Muscle of back (tissue), 3 donors: ENCODE measurements at regions not wholly inside any gene's neighbourhood (a gene's known extent, or its start where the extent isn't known, plus 50 kb on each side); places are given as distances from the start of the nearest gene placed in this dataset.
"Not testable (repeated sequence)": the region's sequence is repeated elsewhere in the genome, so short reads cannot be mapped to it uniquely, and the experiment has no call there.

Experiments
- DNase-seq, 3 donors: peaks; one replicate each; pipeline versions ENCODE4 v3.0.0 to v3.0.0-alpha.2; 2013

DNA sequence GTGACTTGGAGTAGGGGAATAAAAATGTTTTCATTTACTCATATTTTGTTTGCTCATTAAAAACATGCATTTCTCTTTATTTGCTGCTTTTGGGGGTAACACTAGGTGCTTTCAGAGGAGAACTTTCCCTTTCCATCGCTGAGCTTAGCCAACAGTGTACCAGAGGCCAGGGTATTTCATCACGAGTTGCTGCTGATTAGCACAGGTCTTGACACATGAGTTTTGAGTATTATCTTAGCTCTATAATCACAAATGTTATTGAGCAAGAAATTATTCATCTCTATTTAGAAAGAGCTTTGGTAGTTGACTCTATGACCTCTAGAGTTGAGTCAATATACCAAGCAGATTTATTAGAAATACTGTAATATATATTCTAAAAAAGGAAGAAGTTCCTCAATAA, 375.9 kb downstream of the NXPH1 start:
- DNase-seq: no peak

DNA sequence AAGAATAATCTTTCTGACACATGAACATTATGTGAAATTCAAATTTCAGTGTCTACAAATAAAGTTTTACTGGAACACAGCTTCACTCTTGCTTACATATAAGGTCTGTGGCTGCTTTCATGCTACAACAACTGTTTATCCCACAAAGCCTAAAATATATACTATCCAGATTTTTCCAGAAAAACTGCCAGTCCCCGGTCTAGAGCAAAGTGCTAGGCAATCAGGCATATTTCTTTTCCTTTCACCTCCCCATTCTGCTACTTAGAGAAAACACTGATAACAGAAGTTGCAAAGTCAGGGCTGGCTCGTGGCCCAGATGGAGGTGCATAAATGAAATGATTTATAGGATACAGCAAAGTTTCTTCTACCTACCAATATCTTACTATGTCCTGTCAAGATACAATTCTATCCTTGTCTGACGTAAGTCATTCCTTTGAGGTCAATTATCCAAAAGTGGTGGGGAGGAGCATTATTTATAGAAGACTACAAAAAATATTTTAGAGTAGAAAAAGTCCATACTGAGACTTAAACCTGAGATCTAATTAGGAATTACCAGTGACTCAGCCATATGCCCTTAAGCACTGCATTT, 384.1 kb downstream of the NXPH1 start:
- DNase-seq: no peak

- no peak for DNase-seq
These were observed 385.0 kb downstream of the NXPH1 start for GRCh38 chr7:8818406-8818805.

DNA sequence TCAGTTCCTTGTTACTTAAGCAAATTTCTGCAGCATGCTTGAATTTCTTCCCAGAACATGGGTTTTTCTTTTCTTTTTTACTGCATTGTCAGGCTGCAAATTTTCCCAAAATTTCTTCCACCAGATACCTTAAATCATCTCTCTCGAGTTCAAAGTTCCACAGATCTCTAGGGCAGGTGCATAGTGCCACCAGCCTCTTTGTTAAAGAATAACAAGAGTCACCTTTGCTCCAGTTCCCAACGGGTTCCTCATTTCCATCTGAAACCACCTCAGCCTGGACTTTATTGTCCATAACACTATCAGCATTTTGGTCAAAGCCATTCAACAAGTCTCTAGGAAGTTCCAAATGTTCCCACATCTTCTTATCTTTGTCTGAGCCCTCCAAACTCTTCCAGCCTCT, 389.2 kb downstream of the NXPH1 start:
- DNase-seq: no peak

DNA sequence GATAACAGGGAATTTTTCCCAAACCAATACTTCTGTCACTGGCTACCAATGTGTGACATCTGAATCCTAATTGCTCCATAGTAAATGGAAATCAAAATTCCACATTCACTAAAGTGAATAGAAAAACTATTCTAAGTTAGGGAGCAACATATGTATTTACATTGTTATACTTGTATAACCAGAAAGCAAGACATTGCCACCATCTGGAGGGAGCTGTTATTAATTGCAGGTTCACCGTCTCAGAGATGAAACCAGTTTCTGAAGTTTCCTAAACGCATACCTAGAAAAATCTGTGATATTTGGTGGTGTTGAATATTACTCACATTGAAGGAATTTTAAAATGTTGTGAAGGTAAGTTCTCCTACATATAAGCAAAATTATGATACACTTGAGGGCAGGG, 390.1 kb downstream of the NXPH1 start:
- no peak for DNase-seq

DNA sequence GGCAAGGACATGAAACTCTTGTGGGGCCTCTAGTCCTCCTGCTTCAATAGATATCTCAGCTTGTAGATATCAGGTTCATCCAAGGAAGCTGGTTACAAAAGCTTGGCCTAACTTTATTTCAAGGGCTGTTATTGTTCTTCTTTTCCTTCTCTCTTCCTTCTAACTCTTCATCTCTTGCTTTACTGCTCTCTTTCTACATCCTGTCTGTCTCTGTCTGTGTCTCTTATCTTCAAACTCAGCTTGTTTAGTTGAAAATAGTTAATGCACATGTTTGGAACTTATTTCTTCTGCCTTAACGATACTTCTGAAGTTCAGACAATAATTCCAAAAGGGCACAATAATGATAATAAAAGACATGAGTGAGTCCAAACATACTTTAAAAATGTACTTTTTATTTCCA, 393.9 kb downstream of the NXPH1 start:
- no peak for DNase-seq

- DNase-seq: no peak
These were observed 395.7 kb downstream of the NXPH1 start for GRCh38 chr7:8829100-8829499.

DNA sequence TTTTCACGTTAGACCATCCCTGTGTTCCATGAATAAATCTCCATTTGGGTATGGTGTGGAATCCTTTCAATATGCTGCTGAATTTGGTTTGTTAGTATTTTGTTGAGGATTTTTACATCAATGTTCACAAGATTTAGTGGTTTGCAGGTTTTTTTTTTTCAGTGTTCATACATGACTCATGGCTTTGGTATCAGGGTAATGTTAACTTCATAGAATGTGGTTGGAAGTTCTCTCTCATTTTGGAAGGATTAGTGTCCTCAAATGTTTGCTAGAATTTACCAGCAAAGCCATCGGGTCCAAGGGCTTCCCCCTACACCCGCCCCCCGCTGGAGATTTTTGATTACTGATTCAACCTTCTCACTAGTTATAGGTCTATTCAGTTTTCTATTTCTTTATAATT, 398.0 kb downstream of the NXPH1 start:
- peak in 1 of 3 donors; percentile 13 for DNase-seq

DNA sequence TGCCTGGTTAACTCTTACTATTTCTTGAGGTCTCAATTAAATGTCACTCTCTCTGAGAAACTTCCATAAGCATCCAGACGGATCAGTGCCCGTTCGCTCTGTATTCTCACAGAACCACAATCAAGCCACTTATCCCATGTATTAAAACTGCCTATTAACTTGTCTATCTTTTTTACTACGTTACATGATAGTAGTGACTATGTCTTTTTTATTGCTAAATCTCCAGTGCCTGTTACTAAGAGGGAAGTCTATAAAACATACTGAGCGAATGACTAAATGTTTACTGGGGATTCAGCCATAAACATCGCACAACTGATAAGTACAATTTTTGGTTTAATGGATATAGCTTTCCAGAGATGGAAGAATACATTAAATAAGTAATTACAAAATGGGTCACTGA, 399.9 kb downstream of the NXPH1 start:
- no peak for DNase-seq

DNA sequence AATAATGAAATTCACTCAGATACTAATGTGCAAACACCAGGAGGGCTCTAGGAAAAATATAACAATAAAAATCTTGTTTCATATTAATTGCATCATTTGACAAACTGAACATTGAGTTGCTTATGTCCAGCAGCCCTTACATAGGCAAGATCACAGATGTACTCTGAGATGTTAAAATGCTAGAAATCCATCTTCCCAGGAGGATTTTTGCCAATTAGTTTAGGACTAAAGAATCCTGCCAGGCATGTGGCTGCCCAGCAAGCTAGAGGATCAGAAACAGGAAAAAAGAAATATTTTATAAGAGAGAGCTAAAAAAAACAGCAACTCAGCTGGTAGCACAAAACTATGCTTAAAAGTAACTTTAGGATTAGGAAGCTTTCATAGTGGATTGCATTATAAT, 407.8 kb downstream of the NXPH1 start:
- no peak for DNase-seq

- no peak for DNase-seq
These were observed 438.3 kb downstream of the NXPH1 start for GRCh38 chr7:8871716-8872115.

GRCh38 chr7:8881916-8882315, 448.5 kb downstream of the NXPH1 start:
- no peak for DNase-seq

DNA sequence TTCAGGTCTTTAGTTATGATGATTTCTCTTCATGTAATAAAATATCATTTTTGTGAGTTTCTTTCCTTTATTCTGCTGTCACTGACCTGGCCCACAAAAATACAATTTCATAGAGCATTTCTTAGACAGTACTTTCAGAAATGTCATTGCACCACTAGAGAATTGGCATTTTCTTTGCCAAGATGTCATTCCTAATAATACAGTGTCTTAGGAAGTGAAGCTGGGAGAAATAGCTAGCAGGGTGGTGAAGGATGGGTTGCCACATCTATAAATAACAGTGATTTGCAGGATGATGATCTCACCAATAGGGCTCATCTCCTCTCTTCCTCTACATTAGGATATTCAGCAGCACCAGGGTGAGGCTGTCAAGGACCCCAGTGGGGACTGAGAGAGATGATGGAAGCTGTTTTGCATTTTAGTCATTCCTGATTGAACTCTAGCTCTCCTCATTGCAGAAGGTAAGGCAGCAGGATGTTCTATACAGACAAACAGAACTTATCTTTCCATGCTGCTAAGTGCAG, 452.1 kb downstream of the NXPH1 start:
- DNase-seq: no peak

GRCh38 chr7:8890346-8890745, 456.9 kb downstream of the NXPH1 start:
- not testable (repeated sequence) for DNase-seq

DNA sequence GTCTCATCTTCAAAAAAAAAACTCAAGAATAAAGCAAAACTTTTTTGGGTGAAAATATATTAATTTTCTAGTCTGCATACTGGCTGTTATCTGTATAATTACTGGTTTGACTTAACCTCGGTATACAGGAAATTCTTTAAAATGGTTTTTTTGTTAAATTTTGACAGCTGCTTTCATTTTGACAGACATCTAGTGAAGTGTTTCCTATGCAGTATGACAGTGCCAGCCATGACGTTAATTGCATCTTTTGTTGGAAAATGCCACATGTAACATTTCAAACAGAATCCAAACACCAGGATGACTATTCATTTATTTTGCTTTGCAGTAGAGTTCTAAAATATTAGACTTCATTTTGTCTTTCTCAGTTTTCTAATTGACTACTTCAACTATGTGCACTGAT, 460.4 kb downstream of the NXPH1 start:
- no peak for DNase-seq

GRCh38 chr7:8906396-8907075, 473.1 kb downstream of the NXPH1 start:
- DNase-seq: no peak

- DNase-seq: no peak
These were observed 475.5 kb downstream of the NXPH1 start for GRCh38 chr7:8908889-8909288.

GRCh38 chr7:8913682-8914081, 480.3 kb downstream of the NXPH1 start:
- no peak for DNase-seq

GRCh38 chr7:8921807-8922206, 488.4 kb downstream of the NXPH1 start:
- DNase-seq: no peak

DNA sequence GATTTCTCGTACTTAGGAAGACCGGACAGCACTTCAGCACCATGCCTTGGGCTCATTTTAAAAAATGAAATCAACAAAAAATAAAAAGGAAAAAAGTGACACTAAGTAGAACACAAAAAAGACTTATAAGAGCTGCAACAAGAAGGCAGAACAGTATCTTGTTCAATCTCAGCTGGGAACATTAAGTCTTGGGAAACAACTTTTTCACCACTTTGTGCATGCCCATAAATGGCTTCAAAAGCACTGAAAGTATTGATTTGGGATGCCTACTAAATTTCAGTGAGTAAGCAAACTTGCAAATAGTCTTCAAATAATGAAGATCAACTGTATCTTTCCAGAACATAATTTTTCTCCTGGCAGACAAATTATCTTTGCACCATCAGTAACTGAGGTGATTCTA, 489.3 kb downstream of the NXPH1 start:
- no peak for DNase-seq

DNA sequence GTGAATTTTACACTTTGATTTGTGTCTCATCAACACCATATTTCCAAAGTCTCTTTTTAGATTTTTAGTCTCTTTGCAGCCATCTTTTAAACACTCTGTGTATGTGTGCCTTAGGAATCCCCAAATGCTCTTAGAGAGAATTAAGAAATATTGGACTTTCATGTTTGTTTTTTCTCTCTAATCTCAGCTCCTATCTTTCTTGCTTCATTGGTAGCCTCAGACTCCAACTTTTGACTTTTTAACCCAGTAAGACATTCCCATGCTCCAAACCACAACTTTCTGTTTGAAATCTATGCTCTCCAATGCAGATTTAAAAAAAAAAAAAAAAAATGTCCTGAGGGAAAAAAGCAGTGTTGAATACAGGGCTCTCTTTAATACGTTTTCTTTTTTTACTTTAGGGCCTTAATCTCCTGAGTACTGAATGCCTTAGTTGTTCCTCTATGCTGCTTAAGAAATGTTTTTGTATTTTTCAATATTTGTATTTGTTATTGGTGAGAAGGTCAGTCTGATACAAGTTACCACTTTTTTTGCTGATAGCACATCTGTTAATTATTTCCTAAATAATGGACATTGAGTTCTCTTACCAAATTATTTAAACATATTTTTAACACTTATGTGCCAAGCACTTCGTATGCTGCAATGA, 489.9 kb downstream of the NXPH1 start:
- DNase-seq: no peak

DNA sequence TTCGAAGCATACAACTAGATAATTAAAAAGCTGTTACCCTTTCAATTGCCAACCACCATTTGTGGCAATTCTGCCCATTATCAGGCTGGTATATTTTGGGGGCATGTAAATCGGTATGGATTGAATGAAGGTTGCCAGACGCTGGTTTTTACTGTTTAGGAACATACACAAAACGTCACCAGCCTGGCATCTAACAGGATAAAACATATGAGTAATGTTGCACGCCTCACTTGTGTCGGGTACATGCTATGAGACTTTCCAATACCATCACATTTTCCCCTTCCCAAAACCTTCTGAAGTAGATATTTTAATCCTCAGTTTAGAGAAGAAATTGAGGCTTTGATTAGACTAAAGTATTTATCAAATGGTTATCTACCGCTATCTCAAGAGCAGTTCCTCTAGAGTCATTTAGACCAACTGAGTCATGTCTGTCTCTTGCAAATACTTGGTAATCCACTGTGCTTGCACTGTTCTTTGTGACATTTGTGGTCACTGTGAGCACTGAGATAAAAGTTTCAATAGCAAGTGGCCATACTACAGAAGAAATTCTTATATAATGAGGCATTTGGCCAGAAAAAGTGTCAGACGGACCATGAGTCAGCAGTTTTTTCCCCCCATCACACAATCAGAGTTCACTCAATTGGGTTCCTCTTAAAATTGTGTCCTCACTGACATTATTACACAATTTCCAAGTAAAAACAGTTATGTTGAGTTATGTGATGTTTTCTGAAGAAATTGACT, 498.7 kb downstream of the NXPH1 start:
- DNase-seq: no peak

DNA sequence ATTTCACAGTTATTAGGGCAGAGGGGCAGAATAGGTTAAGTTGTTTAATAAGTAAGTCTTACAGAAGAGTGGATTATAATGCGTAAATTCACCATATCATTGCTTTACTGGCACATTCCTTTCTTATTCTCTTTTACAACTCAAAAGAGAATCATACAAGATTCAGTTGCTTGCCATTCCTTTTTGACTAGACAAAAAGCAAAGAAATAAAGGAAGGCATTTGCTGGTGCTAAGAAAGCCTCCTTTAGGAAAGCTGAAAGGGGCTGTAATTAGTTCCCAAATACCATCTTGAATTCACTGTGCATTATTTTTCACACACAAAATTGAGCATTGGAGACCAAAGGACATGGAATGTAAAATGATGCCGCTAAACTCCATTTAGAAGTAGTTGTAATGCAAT, 499.3 kb downstream of the NXPH1 start:
- no peak for DNase-seq
